Liver (tissue), 8 donors: ENCODE measurements at regions not wholly inside any gene's neighbourhood (a gene's known extent, or its start where the extent isn't known, plus 50 kb on each side); places are given as distances from the start of the nearest gene placed in this dataset.

Source experiments
- DNase-seq: peaks from one replicate; pipeline ENCODE4 v3.0.0-alpha.2; 2017; ENCODE audit warnings: low spot score
- H3K27ac ChIP-seq, 2 donors: one replicate each; pipeline ENCODE4 v1.7.0; 2013; ENCODE audit warnings: inconsistent platforms in 2 of 2, low read length in 2 of 2, control low read depth in 1 of 2, low read depth in 1 of 2, mild to moderate bottlenecking in 1 of 2
- H3K27me3 ChIP-seq, 4 donors: one replicate each; pipeline versions ENCODE4 v1.6.1 to v1.7.0; 2013; ENCODE audit warnings: low read length in 3 of 4, inconsistent platforms in 1 of 4, mild to moderate bottlenecking in 1 of 4, moderate library complexity in 1 of 4; ENCODE audit not compliant: control insufficient read depth in 4 of 4, insufficient read depth in 4 of 4
- H3K36me3 ChIP-seq, 4 donors: one replicate each; pipeline versions ENCODE4 v1.6.1 to v1.7.0; 2013; ENCODE audit warnings: low read length in 3 of 4, mild to moderate bottlenecking in 3 of 4, low read depth in 1 of 4, moderate library complexity in 1 of 4; ENCODE audit not compliant: control insufficient read depth in 4 of 4, insufficient read depth in 3 of 4
- H3K4me1 ChIP-seq, 4 donors: one replicate each; pipeline versions ENCODE4 v1.6.1 to v1.7.0; 2013; ENCODE audit warnings: low read length in 3 of 4, mild to moderate bottlenecking in 3 of 4, moderate library complexity in 1 of 4; ENCODE audit not compliant: control insufficient read depth in 4 of 4, insufficient read depth in 4 of 4
- H3K4me3 ChIP-seq, 3 donors: one replicate each; pipeline versions ENCODE4 v1.6.1 to v1.7.0; 2013; ENCODE audit warnings: low read length in 3 of 3, control low read depth in 1 of 3, low read depth in 1 of 3, mild to moderate bottlenecking in 1 of 3
- H3K9ac ChIP-seq, 2 donors: one replicate each; pipeline ENCODE4 v1.7.0; 2013; ENCODE audit warnings: low read length in 2 of 2, mild to moderate bottlenecking in 2 of 2, moderate library complexity in 2 of 2, control low read depth in 1 of 2, low read depth in 1 of 2
- H3K9me3 ChIP-seq, 4 donors: one replicate each; pipeline versions ENCODE4 v1.6.1 to v1.7.0; 2013; ENCODE audit warnings: low read length in 3 of 4; ENCODE audit not compliant: control insufficient read depth in 4 of 4
- EGR1 ChIP-seq, 2 donors: IDR thresholded peaks; 2 replicates each; pipeline ENCODE4 v1.6.1; 2016 to 2018; ENCODE audit warnings: antibody characterized with exemption in 2 of 2, low read depth in 2 of 2
- FOXA1 ChIP-seq: IDR thresholded peaks from 2 replicates; pipeline ENCODE4 v1.6.1; 2016; ENCODE audit warnings: antibody characterized with exemption
- FOXA2 ChIP-seq: IDR thresholded peaks from 2 replicates; pipeline ENCODE4 v1.6.1; 2016; ENCODE audit warnings: antibody characterized with exemption
- GABPA ChIP-seq, 2 donors: IDR thresholded peaks in 1 of 2; conservative IDR thresholded peaks in 1 of 2; 2 replicates each; pipeline ENCODE4 v1.6.1; 2016; ENCODE audit warnings: antibody characterized with exemption in 2 of 2, mild to moderate bottlenecking in 1 of 2, moderate library complexity in 1 of 2
- HNF4A ChIP-seq, 2 donors: conservative IDR thresholded peaks; 2 replicates each; pipeline ENCODE4 v1.6.1; 2016; ENCODE audit warnings: antibody characterized with exemption in 2 of 2, mild to moderate bottlenecking in 2 of 2
- HNF4G ChIP-seq: IDR thresholded peaks from 2 replicates; pipeline ENCODE4 v1.6.1; 2016; ENCODE audit warnings: antibody characterized with exemption
- JUND ChIP-seq, 2 donors: IDR thresholded peaks; 2 replicates each; pipeline ENCODE4 v1.6.1; 2016; ENCODE audit warnings: antibody characterized with exemption in 2 of 2
- NR2F2 ChIP-seq: IDR thresholded peaks from 2 replicates; pipeline ENCODE4 v1.6.1; 2016; ENCODE audit warnings: antibody characterized with exemption
- RAD21 ChIP-seq, 2 donors: IDR thresholded peaks; 2 replicates each; pipeline ENCODE4 v1.6.1; 2016; ENCODE audit warnings: antibody characterized with exemption in 2 of 2, mild to moderate bottlenecking in 2 of 2
- RXRA ChIP-seq, 2 donors: IDR thresholded peaks; 2 replicates each; pipeline ENCODE4 v1.6.1; 2017 to 2018; ENCODE audit warnings: antibody characterized with exemption in 2 of 2, mild to moderate bottlenecking in 1 of 2
- SP1 ChIP-seq: IDR thresholded peaks from 2 replicates; pipeline ENCODE4 v1.6.1; 2018; ENCODE audit warnings: antibody characterized with exemption, mild to moderate bottlenecking
- TAF1 ChIP-seq: conservative IDR thresholded peaks from 2 replicates; pipeline ENCODE4 v1.6.1; 2016; ENCODE audit warnings: antibody characterized with exemption, mild to moderate bottlenecking
- YY1 ChIP-seq: IDR thresholded peaks from 2 replicates; pipeline ENCODE4 v1.6.1; 2016; ENCODE audit warnings: antibody characterized with exemption, mild to moderate bottlenecking
- WGBS: extraction: QIAGEN DNeasy Blood & Tissue Kit; methylation state at CpG from one replicate; pipeline ENCODE4 v1.1.7; 2013; 5-methylcytosine and 5-hydroxymethylcytosine counted together
- TF ChIP-seq, protein P1 (sequence below): IDR thresholded peaks from 2 replicates; pipeline ENCODE4 v1.6.1; 2016; ENCODE audit warnings: antibody characterized with exemption, mild to moderate bottlenecking
- TF ChIP-seq, protein P2 (sequence below): IDR thresholded peaks from 2 replicates; pipeline ENCODE4 v1.6.1; 2016; ENCODE audit warnings: antibody characterized with exemption
- TF ChIP-seq, protein P3 (sequence below): IDR thresholded peaks from 2 replicates; pipeline ENCODE4 v1.6.1; 2016; ENCODE audit warnings: antibody characterized with exemption
- TF ChIP-seq, protein P4 (sequence below): fragments of 150-350 bp; IDR thresholded peaks from 2 replicates; pipeline ENCODE4 v1.5.1; 2017; ENCODE audit warnings: improper control_type of control experiment, low read depth, low read length; ENCODE audit not compliant: missing input control
- TF ChIP-seq, protein P5 (sequence below): IDR thresholded peaks from 2 replicates; pipeline ENCODE4 v1.6.1; 2016; ENCODE audit warnings: antibody characterized with exemption
- donor health status: healthy.
- donor health status: healthy.
- donor health status: healthy.
- donor health status: healthy.
- donor health status: healthy.

DNA sequence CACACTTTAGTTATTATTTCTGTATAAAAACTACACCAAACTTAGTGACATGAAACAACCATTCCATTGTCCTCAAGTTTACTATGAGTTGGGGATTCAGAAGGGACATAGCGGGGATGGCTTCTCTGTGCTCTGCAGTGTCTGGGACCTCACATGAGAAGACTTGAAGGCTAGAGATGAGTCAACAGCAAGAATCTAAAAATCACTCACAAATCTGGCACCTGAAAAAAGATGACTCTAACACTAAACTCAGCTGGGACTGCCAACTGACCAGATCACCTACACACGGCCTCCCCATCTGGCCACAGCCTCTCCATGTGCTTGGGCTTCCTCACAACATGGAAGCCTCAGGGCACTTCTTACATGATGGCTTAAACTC lies 63.0 kb upstream of the EYA2 start:
- H3K9ac ChIP-seq, result no peak overlapping the region
- H3K4me3 ChIP-seq, result no peak overlapping the region
- DNase-seq, result no peak
- no peaks in the 10 kb centered on the region for H3K27me3 ChIP-seq
- H3K4me1 ChIP-seq, result no peaks in the 10 kb centered on the region
- TF ChIP-seq SP1 (no peak), JUND (IDR thresholded peaks at IDR 0.05) (no peak), FOXA1 (no peak), TAF1 (no peak), RAD21 (IDR thresholded peaks at IDR 0.05) (no peak), FOXA2 (no peak), YY1 (no peak), HNF4A (conservative IDR thresholded peaks at IDR 0.05) (no peak), HNF4G (no peak), RXRA (IDR thresholded peaks at IDR 0.05) (no peak), NR2F2 (no peak), GABPA (IDR thresholded peaks at IDR 0.05 in 1 of 2, conservative IDR thresholded peaks at IDR 0.05 in 1 of 2) (no peak), EGR1 (IDR thresholded peaks at IDR 0.05; ENCODE audit: low read depth in 2 of 2) (no peak)
- TF ChIP-seq, protein P1, sequence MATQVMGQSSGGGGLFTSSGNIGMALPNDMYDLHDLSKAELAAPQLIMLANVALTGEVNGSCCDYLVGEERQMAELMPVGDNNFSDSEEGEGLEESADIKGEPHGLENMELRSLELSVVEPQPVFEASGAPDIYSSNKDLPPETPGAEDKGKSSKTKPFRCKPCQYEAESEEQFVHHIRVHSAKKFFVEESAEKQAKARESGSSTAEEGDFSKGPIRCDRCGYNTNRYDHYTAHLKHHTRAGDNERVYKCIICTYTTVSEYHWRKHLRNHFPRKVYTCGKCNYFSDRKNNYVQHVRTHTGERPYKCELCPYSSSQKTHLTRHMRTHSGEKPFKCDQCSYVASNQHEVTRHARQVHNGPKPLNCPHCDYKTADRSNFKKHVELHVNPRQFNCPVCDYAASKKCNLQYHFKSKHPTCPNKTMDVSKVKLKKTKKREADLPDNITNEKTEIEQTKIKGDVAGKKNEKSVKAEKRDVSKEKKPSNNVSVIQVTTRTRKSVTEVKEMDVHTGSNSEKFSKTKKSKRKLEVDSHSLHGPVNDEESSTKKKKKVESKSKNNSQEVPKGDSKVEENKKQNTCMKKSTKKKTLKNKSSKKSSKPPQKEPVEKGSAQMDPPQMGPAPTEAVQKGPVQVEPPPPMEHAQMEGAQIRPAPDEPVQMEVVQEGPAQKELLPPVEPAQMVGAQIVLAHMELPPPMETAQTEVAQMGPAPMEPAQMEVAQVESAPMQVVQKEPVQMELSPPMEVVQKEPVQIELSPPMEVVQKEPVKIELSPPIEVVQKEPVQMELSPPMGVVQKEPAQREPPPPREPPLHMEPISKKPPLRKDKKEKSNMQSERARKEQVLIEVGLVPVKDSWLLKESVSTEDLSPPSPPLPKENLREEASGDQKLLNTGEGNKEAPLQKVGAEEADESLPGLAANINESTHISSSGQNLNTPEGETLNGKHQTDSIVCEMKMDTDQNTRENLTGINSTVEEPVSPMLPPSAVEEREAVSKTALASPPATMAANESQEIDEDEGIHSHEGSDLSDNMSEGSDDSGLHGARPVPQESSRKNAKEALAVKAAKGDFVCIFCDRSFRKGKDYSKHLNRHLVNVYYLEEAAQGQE, result no peak
- TF ChIP-seq, protein P2, sequence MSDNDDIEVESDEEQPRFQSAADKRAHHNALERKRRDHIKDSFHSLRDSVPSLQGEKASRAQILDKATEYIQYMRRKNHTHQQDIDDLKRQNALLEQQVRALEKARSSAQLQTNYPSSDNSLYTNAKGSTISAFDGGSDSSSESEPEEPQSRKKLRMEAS, result no peak
- TF ChIP-seq, protein P3, sequence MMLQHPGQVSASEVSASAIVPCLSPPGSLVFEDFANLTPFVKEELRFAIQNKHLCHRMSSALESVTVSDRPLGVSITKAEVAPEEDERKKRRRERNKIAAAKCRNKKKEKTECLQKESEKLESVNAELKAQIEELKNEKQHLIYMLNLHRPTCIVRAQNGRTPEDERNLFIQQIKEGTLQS, result no peak
- TF ChIP-seq, protein P4, sequence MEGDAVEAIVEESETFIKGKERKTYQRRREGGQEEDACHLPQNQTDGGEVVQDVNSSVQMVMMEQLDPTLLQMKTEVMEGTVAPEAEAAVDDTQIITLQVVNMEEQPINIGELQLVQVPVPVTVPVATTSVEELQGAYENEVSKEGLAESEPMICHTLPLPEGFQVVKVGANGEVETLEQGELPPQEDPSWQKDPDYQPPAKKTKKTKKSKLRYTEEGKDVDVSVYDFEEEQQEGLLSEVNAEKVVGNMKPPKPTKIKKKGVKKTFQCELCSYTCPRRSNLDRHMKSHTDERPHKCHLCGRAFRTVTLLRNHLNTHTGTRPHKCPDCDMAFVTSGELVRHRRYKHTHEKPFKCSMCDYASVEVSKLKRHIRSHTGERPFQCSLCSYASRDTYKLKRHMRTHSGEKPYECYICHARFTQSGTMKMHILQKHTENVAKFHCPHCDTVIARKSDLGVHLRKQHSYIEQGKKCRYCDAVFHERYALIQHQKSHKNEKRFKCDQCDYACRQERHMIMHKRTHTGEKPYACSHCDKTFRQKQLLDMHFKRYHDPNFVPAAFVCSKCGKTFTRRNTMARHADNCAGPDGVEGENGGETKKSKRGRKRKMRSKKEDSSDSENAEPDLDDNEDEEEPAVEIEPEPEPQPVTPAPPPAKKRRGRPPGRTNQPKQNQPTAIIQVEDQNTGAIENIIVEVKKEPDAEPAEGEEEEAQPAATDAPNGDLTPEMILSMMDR, result no peak
- TF ChIP-seq, protein P5, sequence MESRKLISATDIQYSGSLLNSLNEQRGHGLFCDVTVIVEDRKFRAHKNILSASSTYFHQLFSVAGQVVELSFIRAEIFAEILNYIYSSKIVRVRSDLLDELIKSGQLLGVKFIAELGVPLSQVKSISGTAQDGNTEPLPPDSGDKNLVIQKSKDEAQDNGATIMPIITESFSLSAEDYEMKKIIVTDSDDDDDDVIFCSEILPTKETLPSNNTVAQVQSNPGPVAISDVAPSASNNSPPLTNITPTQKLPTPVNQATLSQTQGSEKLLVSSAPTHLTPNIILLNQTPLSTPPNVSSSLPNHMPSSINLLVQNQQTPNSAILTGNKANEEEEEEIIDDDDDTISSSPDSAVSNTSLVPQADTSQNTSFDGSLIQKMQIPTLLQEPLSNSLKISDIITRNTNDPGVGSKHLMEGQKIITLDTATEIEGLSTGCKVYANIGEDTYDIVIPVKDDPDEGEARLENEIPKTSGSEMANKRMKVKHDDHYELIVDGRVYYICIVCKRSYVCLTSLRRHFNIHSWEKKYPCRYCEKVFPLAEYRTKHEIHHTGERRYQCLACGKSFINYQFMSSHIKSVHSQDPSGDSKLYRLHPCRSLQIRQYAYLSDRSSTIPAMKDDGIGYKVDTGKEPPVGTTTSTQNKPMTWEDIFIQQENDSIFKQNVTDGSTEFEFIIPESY, result no peak
- peaks cover 0 to 5% (median 0%) of the 10 kb centered on the region in 4 donors for H3K9me3 ChIP-seq
- no peak overlapping the region for H3K27ac ChIP-seq
- 87% methylated on average over 2 of the region's 2 CpGs for WGBS
- H3K36me3 ChIP-seq, result no peaks in the 10 kb centered on the region
